GM10266 (cell line): ENCODE measurements at regions not wholly inside any gene's neighbourhood (a gene's known extent, or its start where the extent isn't known, plus 50 kb on each side); places are given as distances from the start of the nearest gene placed in this dataset.
"Not testable (repeated sequence)": the region's sequence is repeated elsewhere in the genome, so short reads cannot be mapped to it uniquely, and the experiment has no call there.

ENCODE experiments used
- DNase-seq: peaks from one replicate; pipeline ENCODE4 v3.0.0; 2012; ENCODE audit errors: extremely low spot score
- TF ChIP-seq, protein P1 (sequence below): IDR thresholded peaks from 2 replicates; pipeline ENCODE4 v1.5.1; 2012; ENCODE audit warnings: mild to moderate bottlenecking, low read depth; ENCODE audit not compliant: control insufficient read depth, insufficient read depth; ENCODE audit errors: missing control alignments

DNA sequence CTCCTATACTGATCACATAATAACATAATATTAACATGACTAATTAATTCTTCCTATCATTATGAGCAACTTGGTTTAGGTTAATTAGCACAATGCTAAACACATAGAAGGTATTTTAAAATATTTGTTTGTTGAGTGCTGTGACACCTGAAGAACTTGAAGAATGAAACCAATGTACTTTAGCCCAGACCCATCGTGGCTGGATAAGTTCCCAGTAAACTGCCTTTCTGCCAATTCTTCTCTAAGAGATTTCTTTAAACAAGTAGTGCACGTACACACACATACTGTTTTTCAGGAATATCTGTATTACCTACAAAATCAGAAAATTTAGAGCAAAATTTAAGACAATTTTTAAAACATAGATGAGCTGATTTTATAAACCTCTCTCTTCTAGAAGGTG, 207.4 kb upstream of the SSTR1 start:
- DNase-seq = no peak
- TF ChIP-seq, protein P1, sequence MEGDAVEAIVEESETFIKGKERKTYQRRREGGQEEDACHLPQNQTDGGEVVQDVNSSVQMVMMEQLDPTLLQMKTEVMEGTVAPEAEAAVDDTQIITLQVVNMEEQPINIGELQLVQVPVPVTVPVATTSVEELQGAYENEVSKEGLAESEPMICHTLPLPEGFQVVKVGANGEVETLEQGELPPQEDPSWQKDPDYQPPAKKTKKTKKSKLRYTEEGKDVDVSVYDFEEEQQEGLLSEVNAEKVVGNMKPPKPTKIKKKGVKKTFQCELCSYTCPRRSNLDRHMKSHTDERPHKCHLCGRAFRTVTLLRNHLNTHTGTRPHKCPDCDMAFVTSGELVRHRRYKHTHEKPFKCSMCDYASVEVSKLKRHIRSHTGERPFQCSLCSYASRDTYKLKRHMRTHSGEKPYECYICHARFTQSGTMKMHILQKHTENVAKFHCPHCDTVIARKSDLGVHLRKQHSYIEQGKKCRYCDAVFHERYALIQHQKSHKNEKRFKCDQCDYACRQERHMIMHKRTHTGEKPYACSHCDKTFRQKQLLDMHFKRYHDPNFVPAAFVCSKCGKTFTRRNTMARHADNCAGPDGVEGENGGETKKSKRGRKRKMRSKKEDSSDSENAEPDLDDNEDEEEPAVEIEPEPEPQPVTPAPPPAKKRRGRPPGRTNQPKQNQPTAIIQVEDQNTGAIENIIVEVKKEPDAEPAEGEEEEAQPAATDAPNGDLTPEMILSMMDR = no peak

DNA sequence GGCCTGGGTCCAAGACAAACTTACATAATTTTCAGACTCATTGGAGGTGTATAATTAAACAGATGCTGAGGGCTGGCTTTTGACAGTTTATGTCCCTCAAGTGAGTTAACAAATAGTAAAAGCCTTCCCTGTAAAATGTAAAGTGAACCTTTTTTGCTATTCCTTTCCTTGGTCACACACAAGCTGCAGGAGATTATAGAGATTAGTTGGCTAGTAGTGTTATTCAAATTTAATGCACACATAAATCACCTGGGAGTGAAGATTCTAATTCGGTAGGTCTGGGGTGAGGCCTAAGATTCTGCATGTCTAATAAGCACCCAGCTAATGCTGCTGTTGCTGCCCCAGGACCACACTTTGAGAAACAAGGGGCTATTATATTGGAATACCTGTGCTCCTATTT, 206.2 kb upstream of the SSTR1 start:
- TF ChIP-seq, protein P1 = no peak
- no peak for DNase-seq

DNA sequence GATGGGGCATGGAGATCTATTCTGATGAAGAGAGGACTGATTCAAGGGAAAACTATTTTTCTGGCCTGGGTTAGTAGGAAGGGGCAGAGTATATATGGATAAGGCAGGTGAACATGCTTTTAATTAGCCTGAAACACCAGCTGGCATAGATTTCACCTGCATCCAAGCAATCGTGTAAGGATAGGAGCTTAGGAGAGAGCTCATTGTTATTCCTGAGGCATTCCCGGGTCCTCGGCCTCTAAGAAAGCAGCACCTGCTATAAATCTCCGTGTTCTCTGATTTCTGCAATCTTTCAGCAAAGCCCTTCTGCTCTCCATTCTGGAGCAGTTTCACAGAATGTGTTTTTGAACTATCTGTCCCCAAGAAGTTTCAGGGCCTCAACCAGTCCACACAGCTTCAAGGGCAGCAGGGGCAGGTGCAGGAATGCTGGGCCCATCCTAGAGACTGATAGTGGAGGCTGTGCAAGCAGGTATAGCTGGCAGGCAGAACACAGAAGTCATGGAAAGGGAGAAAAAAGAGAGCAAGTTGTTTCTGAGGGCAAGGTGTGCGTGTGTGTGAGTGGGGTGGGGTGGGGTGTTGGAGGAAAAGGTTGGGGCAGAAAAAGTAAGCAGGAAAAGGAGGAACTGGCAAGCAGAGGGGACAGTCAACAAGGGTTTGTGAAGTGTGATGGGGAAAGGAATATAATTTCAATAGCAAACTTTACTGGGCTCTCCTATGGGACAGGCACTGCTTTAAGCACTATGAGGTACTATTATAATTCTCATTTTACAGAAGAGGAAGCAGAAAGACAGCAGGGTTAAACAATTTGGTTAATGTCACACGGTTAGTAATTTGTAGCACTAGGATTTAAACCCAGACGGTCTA, 203.7 kb upstream of the SSTR1 start:
- TF ChIP-seq, protein P1 = no peak
- no peak for DNase-seq

DNA sequence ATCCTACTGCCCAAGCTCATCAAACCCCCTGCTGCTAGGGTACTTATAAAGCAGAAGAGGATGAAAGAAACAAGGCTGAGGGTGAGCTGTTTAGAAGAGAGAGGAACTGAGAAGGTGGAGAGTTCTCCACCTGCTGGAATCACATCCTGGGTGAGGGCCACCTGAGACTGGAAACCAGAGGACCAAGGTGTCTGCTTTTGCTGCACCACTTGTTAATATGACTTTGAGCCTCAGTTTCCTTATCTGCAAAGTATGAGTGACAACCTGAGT, 203.2 kb upstream of the SSTR1 start:
- DNase-seq = no peak
- TF ChIP-seq, protein P1 = no peak

DNA sequence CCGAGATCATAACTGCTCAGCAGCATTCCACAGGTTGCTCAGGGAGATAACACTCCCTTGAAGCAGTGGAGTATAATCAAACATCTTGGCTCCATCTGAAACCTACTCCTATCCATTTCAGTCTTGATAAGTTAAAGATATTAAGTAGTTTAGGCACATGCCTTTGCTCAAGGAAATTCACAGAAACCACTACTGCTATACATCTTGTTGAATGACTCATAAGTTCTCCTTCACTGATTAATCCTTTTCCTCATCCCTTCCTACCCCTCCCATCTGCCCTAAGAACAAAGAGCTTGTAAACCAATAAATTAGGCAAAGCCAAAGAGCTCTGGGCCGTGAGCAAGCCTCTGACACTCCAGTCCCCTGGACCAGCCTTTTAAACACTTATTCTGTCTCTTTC, 196.5 kb upstream of the SSTR1 start:
- DNase-seq = not testable (repeated sequence)

DNA sequence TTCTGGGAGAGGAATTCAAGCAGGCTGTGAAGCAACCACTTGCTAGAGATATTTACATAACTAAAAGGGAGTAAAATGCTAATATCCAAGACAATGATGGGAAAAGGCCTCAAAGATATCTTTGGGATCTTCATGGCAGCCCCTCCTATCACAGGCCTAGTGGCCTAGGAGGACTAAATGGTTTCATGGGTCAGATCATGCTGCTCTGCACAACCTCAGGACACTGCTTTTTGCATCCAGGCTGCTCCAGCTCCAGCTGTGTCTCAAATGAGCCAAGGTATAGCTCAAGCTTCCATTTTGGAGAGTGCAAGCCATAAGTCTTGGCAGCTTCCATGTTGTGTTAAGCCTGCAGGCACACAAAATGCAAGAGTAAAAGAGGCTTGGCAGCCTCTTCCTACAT, 195.6 kb upstream of the SSTR1 start:
- no peak for DNase-seq
- TF ChIP-seq, protein P1 = no peak

DNA sequence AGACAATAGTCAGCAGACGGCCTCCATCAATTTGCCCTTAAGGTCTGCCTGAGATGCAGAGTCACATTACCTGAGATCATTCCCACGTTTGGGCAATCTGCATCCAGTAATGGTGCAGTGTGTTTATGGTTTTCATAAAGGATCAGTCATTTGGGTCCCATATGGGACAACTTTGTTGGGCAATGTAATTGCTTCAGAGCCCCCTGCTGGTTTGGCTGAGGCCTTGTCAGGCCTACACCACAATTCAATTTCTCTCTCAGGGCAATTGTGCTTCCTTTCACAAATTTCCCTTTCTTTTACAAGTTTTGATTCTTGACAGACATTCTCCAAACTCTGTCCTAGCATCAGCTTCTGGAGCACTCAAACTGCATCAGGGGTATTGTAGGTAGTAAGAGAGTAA, 191.2 kb upstream of the SSTR1 start:
- TF ChIP-seq, protein P1 = no peak
- no peak for DNase-seq

DNA sequence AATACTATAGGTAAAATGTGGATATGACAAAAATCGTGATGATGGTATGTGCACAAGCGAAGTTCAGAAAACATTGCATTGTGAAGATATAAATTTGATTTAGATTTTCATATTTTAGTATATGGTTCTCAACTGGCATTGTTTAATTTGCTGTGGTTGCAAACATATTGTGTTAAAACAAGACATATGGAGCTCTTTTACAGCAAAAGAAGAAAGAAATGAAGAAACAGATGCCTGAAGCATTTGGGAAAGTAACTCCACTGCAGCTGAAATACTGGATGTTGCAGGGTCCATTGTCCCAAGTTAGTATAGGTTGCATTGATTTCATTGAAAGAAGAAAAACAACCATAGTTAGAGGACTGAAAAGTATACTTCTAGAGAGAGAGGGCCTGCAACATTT, 185.8 kb upstream of the SSTR1 start:
- no peak for DNase-seq
- TF ChIP-seq, protein P1 = no peak
